Parathyroid adenoma (tissue), 2 donors: ENCODE measurements at regions not wholly inside any gene's neighbourhood (a gene's known extent, or its start where the extent isn't known, plus 50 kb on each side); places are given as distances from the start of the nearest gene placed in this dataset.

Experiments used
- H2AFZ ChIP-seq: fragments of 300-600 bp; sonication (generic); one replicate; pipeline ENCODE4 v1.7.0; 2017; ENCODE audit warnings: antibody characterized with exemption, mild to moderate bottlenecking
- H3K27ac ChIP-seq: fragments of 300-600 bp; sonication (generic); one replicate; pipeline ENCODE4 v1.7.0; 2017
- H3K27me3 ChIP-seq: fragments of 300-600 bp; sonication (generic); one replicate; pipeline ENCODE4 v1.7.0; 2017; ENCODE audit warnings: low read length; ENCODE audit not compliant: control insufficient read depth, insufficient read depth
- H3K36me3 ChIP-seq: fragments of 300-600 bp; sonication (generic); one replicate; pipeline ENCODE4 v1.7.0; 2017; ENCODE audit warnings: low read length; ENCODE audit not compliant: control insufficient read depth, insufficient read depth
- H3K4me1 ChIP-seq: fragments of 300-600 bp; sonication (generic); one replicate; pipeline ENCODE4 v1.7.0; 2017; ENCODE audit warnings: control low read depth
- H3K4me2 ChIP-seq: fragments of 300-600 bp; sonication (generic); one replicate; pipeline ENCODE4 v1.7.0; 2017; ENCODE audit warnings: low read length
- H3K4me3 ChIP-seq: fragments of 300-600 bp; sonication (generic); one replicate; pipeline ENCODE4 v1.7.0; 2017; ENCODE audit warnings: low read depth, low read length
- H3K79me2 ChIP-seq: fragments of 300-600 bp; sonication (generic); one replicate; pipeline ENCODE4 v1.7.0; 2017; ENCODE audit warnings: control low read depth
- H3K9ac ChIP-seq: fragments of 300-600 bp; sonication (generic); one replicate; pipeline ENCODE4 v1.7.0; 2017; ENCODE audit warnings: mild to moderate bottlenecking
- H3K9me3 ChIP-seq: fragments of 300-600 bp; sonication (generic); one replicate; pipeline ENCODE4 v1.7.0; 2017; ENCODE audit warnings: low read length; ENCODE audit not compliant: control insufficient read depth
- TF ChIP-seq, protein P1 (sequence below): fragments of 300-600 bp; sonication (generic); IDR thresholded peaks from one replicate; pipeline ENCODE4 v1.7.0; 2017; ENCODE audit warnings: antibody characterized with exemption, mild to moderate bottlenecking
- donor health status: primary hyperparathyroidism.

GRCh38 chr16:6549415-6549814 lies 783.2 kb upstream of the RBFOX1 start:
- Histone ChIP-seq H3K27me3 (no peaks in the 10 kb centered on the region), H3K4me3 (no peak overlapping the region), H3K79me2 (no peaks in the 10 kb centered on the region), H3K36me3 (no peaks in the 10 kb centered on the region), H3K4me1 (no peaks in the 10 kb centered on the region), H2AFZ (no peak overlapping the region), H3K4me2 (no peak overlapping the region), H3K9me3 (no peaks in the 10 kb centered on the region), H3K27ac (no peak overlapping the region), H3K9ac (no peak overlapping the region)
- TF ChIP-seq, protein P1, sequence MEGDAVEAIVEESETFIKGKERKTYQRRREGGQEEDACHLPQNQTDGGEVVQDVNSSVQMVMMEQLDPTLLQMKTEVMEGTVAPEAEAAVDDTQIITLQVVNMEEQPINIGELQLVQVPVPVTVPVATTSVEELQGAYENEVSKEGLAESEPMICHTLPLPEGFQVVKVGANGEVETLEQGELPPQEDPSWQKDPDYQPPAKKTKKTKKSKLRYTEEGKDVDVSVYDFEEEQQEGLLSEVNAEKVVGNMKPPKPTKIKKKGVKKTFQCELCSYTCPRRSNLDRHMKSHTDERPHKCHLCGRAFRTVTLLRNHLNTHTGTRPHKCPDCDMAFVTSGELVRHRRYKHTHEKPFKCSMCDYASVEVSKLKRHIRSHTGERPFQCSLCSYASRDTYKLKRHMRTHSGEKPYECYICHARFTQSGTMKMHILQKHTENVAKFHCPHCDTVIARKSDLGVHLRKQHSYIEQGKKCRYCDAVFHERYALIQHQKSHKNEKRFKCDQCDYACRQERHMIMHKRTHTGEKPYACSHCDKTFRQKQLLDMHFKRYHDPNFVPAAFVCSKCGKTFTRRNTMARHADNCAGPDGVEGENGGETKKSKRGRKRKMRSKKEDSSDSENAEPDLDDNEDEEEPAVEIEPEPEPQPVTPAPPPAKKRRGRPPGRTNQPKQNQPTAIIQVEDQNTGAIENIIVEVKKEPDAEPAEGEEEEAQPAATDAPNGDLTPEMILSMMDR: no peak

DNA sequence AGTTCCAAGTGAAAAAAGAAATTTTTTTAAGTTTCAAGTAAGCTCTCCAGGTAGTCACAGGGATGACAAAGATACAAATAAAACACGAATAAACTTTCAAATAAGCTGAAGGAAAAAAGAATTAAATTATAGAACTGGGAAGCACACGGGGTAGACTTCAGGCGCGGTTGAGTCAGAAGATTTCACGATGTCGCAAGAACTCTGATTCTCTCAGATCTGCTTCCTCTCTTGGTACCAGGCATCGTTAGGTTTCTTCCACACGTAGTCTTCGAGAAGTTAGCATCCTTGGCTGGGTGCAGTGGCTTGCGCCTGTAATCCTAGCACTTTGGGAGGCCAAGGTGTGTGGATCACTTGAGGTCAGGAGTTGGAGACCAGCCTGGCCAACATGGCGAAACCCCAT lies 784.1 kb upstream of the RBFOX1 start:
- no peak overlapping the region for H3K4me3 ChIP-seq
- H3K36me3 ChIP-seq: no peaks in the 10 kb centered on the region
- no peak overlapping the region for H3K4me2 ChIP-seq
- no peaks in the 10 kb centered on the region for H3K4me1 ChIP-seq
- H3K27ac ChIP-seq: no peak overlapping the region
- H3K27me3 ChIP-seq: no peaks in the 10 kb centered on the region
- H3K9ac ChIP-seq: no peak overlapping the region
- H3K79me2 ChIP-seq: no peaks in the 10 kb centered on the region
- TF ChIP-seq, protein P1: no peak
- H2AFZ ChIP-seq: no peak overlapping the region
- H3K9me3 ChIP-seq: no peaks in the 10 kb centered on the region

GRCh38 chr16:6547131-6547530 lies 785.5 kb upstream of the RBFOX1 start:
- Histone ChIP-seq H3K4me1 (no peaks in the 10 kb centered on the region), H3K4me3 (no peak overlapping the region), H3K27me3 (no peaks in the 10 kb centered on the region), H3K9ac (no peak overlapping the region), H3K4me2 (no peak overlapping the region), H3K36me3 (no peaks in the 10 kb centered on the region), H3K79me2 (no peaks in the 10 kb centered on the region), H3K27ac (no peak overlapping the region), H3K9me3 (no peaks in the 10 kb centered on the region), H2AFZ (no peak overlapping the region)
- TF ChIP-seq, protein P1: no peak

DNA sequence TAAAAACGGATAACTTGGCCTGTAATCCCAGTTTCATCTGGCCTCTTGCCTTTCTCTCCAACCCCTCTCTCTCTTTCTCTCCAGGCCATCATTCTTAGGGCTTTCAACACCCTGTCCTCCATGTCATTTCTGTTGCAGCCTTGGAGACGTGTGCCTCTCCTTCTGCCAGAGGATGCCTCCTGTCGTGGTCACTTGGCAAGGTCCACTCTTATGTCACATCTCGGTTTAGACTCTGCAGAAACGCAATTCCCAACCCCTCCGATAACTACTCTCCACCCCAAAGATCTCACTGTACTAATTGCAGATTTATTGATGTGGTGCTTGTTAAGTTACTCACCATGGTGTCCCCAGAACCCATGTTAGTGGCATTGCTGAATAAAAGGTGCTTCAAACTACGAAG lies 787.3 kb upstream of the RBFOX1 start:
- no peaks in the 10 kb centered on the region for H3K27me3 ChIP-seq
- no peak overlapping the region for H3K9ac ChIP-seq
- H2AFZ ChIP-seq: no peak overlapping the region
- no peak overlapping the region for H3K4me3 ChIP-seq
- no peaks in the 10 kb centered on the region for H3K79me2 ChIP-seq
- TF ChIP-seq, protein P1: no peak
- no peaks in the 10 kb centered on the region for H3K4me1 ChIP-seq
- no peak overlapping the region for H3K27ac ChIP-seq
- H3K36me3 ChIP-seq: no peaks in the 10 kb centered on the region
- H3K4me2 ChIP-seq: no peak overlapping the region
- no peaks in the 10 kb centered on the region for H3K9me3 ChIP-seq

- H3K79me2 ChIP-seq: no peaks in the 10 kb centered on the region
- H3K36me3 ChIP-seq: no peaks in the 10 kb centered on the region
- no peak overlapping the region for H3K9ac ChIP-seq
- no peaks in the 10 kb centered on the region for H3K4me1 ChIP-seq
- H3K27me3 ChIP-seq: no peaks in the 10 kb centered on the region
- H3K27ac ChIP-seq: no peak overlapping the region
- TF ChIP-seq, protein P1: no peak
- no peak overlapping the region for H2AFZ ChIP-seq
- H3K9me3 ChIP-seq: no peaks in the 10 kb centered on the region
- H3K4me2 ChIP-seq: no peak overlapping the region
- no peak overlapping the region for H3K4me3 ChIP-seq
Observed at GRCh38 chr16:6541267-6541666, 791.4 kb upstream of the RBFOX1 start.
